Calu3 (cell line): ENCODE measurements at regions not wholly inside any gene's neighbourhood (a gene's known extent, or its start where the extent isn't known, plus 50 kb on each side); places are given as distances from the start of the nearest gene placed in this dataset.
A peak's percentile ranks its signal among the peaks of the same experiment; 100 is the strongest.

ENCODE experiments used
- BruUV-seq: library from RNA; stranded (reverse); fragments of 400-500 nt; replicated peaks from 2 replicates; lab custom pipeline; 2021; lab: Mats Ljungman, UMichigan
- CTCF ChIA-PET: fragments of 300-600 bp; sonication (Branson Sonifier 250); formaldehyde crosslinking; loops from one replicate; lab custom pipeline; 2022; ENCODE audit warnings: antibody characterized with exemption; lab: Charles Lee
- DNase-seq: peaks from one replicate; pipeline ENCODE4 v3.0.0; 2022
- H3K27ac Mint-ChIP-seq: one replicate; pipeline ENCODE4 v1.8.0; 2022; ENCODE audit warnings: mixed read lengths; ENCODE audit not compliant: unreplicated experiment
- H3K27me3 Mint-ChIP-seq: one replicate; pipeline ENCODE4 v1.8.0; 2022; ENCODE audit warnings: mixed read lengths; ENCODE audit not compliant: unreplicated experiment
- H3K36me3 Mint-ChIP-seq: one replicate; pipeline ENCODE4 v1.8.0; 2022; ENCODE audit warnings: mild to moderate bottlenecking, moderate library complexity, mixed read lengths; ENCODE audit not compliant: insufficient read depth, unreplicated experiment
- H3K4me1 Mint-ChIP-seq: one replicate; pipeline ENCODE4 v1.8.0; 2022; ENCODE audit warnings: mild to moderate bottlenecking, low read depth, mixed read lengths; ENCODE audit not compliant: unreplicated experiment
- H3K4me3 Mint-ChIP-seq: one replicate; pipeline ENCODE4 v1.8.0; 2022; ENCODE audit warnings: mild to moderate bottlenecking, low read depth, moderate library complexity, mixed read lengths; ENCODE audit not compliant: unreplicated experiment
- H3K9me3 Mint-ChIP-seq: one replicate; pipeline ENCODE4 v1.8.0; 2022; ENCODE audit warnings: low read depth, mixed read lengths; ENCODE audit not compliant: unreplicated experiment
- intact Hi-C: fragments of 100-400 bp; cut with micrococcal nuclease; formaldehyde crosslinking; loops from one replicate; pipeline ENCODE4 v1.10.0; 2022; ENCODE audit not compliant: unreplicated experiment
- TF ChIP-seq, protein P1 (sequence below): fragments of 200-600 bp; IDR thresholded peaks from one replicate; pipeline ENCODE4 v1.8.0; 2022; ENCODE audit warnings: antibody characterized with exemption; ENCODE audit not compliant: unreplicated experiment

DNA sequence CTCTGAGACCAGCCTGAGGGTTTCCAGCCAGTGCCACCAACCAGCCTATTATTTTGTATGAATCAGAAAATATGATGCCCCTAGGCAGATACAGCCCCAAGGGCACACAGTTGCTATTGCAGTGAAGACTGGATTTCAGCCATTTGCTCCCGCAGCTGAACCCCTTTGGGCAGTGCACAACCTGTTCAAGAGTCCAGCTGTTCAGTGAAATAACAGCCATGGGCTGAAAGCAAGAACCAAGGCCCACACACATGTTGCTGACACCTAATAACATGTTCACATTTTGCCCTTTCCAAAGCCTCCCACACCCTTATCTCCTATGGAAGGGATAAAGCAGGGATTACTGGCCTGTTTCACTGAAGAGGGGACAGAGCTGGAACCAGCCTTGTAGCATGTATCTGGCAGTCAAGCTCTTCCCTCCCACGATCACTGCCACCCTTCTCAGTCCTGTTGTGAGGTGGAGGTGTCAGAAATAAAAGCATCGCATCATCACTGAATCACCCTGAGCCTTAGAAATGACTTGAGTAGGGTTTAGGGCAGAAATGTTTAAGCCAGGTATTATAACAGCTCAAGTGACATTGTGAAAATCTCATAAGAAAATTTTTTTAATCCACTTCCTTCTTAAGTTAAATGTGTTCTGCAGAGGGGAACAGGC lies 137.1 kb upstream of the FSTL4 start:
- CTCF ChIA-PET = interaction anchor here (1.2 kb wide), 1 partner anchor 28 kb away, joined by 3 read pairs; no protein-coding TSS in a partner anchor
- Mint-ChIP-seq H3K36me3 (no peaks in the 10 kb centered on the region), H3K27ac (no peak overlapping the region), H3K4me3 (no peak overlapping the region), H3K27me3 (peaks cover 24% of the 10 kb centered on the region), H3K9me3 (no peaks in the 10 kb centered on the region), H3K4me1 (peaks cover 8% of the 10 kb centered on the region)
- BruUV-seq = no TSS peak
- DNase-seq = no peak
- intact Hi-C loops = no loop called here
- TF ChIP-seq, protein P1, sequence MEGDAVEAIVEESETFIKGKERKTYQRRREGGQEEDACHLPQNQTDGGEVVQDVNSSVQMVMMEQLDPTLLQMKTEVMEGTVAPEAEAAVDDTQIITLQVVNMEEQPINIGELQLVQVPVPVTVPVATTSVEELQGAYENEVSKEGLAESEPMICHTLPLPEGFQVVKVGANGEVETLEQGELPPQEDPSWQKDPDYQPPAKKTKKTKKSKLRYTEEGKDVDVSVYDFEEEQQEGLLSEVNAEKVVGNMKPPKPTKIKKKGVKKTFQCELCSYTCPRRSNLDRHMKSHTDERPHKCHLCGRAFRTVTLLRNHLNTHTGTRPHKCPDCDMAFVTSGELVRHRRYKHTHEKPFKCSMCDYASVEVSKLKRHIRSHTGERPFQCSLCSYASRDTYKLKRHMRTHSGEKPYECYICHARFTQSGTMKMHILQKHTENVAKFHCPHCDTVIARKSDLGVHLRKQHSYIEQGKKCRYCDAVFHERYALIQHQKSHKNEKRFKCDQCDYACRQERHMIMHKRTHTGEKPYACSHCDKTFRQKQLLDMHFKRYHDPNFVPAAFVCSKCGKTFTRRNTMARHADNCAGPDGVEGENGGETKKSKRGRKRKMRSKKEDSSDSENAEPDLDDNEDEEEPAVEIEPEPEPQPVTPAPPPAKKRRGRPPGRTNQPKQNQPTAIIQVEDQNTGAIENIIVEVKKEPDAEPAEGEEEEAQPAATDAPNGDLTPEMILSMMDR = no peak

DNA sequence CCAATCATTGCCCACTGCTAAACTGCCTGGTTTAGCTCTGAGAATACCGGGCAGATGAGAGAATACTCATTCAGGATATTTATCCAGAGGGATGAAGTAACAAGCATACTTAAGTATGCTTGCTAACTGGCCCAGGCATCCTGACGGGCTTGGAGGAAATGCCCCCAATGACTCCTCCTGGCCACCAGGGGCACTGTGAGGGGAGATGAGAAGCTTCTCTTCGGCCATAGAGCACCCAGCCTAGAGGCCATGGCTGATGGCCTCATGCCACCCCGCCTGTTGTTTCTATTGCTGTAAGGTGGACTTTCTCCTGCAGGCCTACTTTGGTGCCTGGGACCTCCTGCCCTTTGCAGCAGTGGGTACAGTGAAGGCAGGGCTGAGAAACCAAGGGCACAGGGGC lies 134.5 kb upstream of the FSTL4 start:
- TF ChIP-seq, protein P1 = no peak
- H3K4me1 Mint-ChIP-seq = no peaks in the 10 kb centered on the region
- CTCF ChIA-PET = no interaction called here
- H3K9me3 Mint-ChIP-seq = no peaks in the 10 kb centered on the region
- H3K4me3 Mint-ChIP-seq = no peak overlapping the region
- intact Hi-C loops = no loop called here
- H3K27ac Mint-ChIP-seq = no peak overlapping the region
- DNase-seq = peak; percentile 29
- H3K36me3 Mint-ChIP-seq = no peaks in the 10 kb centered on the region
- peaks cover 49% of the 10 kb centered on the region for H3K27me3 Mint-ChIP-seq
- BruUV-seq = no TSS peak

DNA sequence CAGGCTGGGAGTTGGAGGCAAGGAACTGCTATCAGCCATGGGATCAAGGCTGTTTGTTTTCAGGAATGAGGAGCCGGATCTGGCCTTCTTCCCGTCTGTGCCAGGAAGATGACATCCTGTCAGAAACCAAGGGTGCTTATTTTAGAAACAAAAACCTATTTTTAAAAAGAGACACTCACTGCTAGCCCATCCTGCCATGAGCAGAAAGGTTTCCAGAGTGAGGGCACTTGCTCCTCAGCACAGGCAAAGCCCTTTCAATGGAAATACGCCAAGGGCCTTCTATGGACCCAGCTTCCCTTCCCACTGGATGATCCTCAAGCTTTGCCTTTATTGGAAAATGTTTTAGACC lies 132.6 kb upstream of the FSTL4 start:
- no peak for DNase-seq
- Mint-ChIP-seq H3K4me3 (no peak overlapping the region), H3K4me1 (no peaks in the 10 kb centered on the region), H3K36me3 (no peaks in the 10 kb centered on the region), H3K27ac (no peak overlapping the region), H3K27me3 (peaks cover 68% of the 10 kb centered on the region), H3K9me3 (no peaks in the 10 kb centered on the region)
- CTCF ChIA-PET = no interaction called here
- TF ChIP-seq, protein P1 = no peak
- intact Hi-C loops = no loop called here
- no TSS peak for BruUV-seq

DNA sequence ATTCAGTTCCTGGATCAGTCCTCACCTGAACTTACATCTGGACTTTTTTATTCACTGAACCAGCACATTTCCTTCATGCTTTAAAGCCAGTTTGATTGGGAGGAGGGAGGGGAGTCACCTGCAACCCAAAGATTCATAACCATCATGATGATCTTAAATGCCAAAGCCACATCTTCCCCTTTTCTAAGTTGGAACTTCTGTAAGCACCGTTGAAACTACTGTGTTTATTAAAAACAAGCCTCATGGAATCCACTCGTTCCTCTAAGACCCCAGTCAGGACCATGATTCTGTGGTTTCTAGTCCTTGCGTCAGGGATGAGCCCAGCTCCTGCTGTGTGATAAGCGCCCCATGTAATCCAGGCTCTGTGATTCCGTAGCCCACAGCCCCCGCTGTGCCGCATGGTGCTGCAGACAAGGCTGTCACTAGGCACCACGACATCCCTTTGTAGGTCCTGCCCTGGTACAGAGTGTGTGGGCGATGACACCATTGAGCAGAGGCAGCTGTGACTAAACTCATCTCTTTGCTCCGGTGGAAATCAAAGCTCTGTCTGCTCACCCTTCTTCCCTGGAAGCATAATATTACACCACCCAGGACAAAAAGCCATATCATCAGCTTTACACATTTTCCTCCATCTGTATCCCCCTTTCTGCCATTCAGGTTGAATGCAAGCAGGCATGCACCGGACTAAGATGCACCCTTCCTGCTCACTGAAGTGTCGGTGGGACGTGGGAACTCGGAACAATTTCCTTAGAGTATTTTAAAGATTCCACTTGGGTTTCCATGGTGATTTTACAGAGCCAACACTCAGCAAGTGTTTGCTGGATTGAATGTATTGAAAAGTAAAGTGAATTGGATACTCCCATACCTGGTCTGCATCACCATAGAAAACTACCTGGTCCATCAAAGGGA lies 132.0 kb upstream of the FSTL4 start:
- Mint-ChIP-seq H3K9me3 (no peaks in the 10 kb centered on the region), H3K36me3 (no peaks in the 10 kb centered on the region), H3K27me3 (peaks cover 67% of the 10 kb centered on the region), H3K4me1 (no peaks in the 10 kb centered on the region), H3K27ac (no peak overlapping the region), H3K4me3 (no peak overlapping the region)
- no TSS peak for BruUV-seq
- intact Hi-C loops = no loop called here
- TF ChIP-seq, protein P1 = no peak
- no peak for DNase-seq
- CTCF ChIA-PET = interaction anchor here (1.6 kb wide), 1 partner anchor 19 kb away, joined by 4 read pairs; no protein-coding TSS in a partner anchor
